ENCODE measurements at regions not wholly inside any gene's neighbourhood (a gene's known extent, or its start where the extent isn't known, plus 50 kb on each side); places are given as distances from the start of the nearest gene placed in this dataset.

DNA sequence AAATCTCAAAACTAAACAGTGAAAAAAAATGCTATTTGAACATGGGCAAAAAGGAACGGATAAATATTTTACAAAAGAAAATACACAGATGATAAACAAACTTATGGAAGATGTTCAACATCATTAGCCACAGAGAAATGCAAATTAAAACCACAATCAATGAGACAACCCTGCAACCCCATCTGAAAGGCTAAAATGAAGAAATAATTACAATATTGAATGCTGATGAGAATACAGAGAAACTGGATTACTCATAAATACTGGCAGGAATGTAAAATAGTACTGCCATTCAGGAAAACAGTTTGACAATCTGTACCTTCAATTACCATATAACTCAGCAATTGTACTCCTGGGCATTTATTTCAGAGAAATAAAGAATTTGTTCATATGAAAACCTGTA, 193.1 kb upstream of the UBE2E3 start:
- no peak for TF ChIP-seq ZBTB7A (tag by site-specific recombination; IDR thresholded peaks at IDR 0.05; ENCODE audit: low read depth)
- no peak for TF ChIP-seq ZNF776 (tag by site-specific recombination; IDR thresholded peaks at IDR 0.05; ENCODE audit: borderline replicate concordance)
